ENCODE measurements at regions not wholly inside any gene's neighbourhood (a gene's known extent, or its start where the extent isn't known, plus 50 kb on each side); places are given as distances from the start of the nearest gene placed in this dataset.
"Not testable (repeated sequence)": the region's sequence is repeated elsewhere in the genome, so short reads cannot be mapped to it uniquely, and the experiment has no call there.

GRCh38 chr9:73869264-73869663, 627.9 kb upstream of the RORB start:
- peak; percentile 0 for DNase-seq (ENCODE audit: low read depth)

DNA sequence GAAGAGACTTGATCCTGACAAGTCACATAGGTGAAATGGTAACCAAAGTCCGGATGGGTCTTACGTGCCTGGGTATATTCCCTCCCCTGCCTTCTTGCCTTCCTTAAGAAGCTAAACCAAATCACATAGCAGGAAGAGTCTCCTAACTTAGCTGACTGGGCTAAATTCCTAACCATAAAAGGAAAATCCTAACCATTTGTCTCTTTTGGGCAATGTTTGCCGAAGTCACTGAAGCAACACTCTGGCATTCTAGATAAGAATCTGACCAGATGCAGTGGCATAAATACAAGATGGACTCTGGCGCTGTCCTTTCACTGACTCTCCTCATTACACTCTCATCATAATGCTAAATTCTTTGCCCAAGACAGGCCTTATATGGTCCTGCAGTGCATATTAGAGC, 625.5 kb upstream of the RORB start:
- no peak for DNase-seq (ENCODE audit: low read depth)

DNA sequence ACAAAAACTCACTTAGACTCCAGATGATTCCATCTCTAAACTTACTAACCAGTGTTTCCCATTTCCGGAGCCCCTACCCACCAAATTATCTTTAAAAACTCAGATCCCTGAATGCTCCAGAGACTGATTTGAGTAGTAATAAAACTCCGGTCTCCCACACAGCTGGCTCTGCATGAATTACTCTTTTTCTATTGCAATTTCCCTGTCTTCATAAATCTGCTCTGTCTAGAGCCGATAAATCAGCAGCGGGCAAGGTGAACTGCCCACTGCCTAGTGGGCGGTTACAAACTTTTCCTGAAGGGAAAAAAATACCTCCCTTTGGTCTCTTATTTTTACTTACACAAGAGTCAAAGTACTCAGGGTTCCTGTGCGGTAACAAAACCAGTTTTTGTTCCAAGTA, 624.4 kb upstream of the RORB start:
- no peak for DNase-seq (ENCODE audit: low read depth)

DNA sequence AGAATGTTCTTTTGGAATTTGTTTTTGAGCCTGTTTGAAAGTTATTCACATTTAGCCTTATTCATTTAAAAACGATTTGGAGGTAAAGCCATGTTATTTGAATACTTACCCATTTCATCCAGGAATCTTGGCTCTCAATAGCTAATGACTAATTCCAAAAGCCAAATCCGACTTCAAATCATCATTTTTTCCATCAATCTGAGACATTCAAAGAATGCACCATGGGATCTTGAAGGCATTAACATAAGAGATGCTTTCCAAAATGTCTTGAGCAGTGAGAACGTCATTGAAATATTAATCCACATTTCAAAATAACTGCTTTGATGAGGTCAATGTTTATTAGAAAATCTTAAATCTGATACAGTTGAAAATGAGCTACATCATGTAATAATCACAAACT, 617.0 kb upstream of the RORB start:
- DNase-seq (ENCODE audit: low read depth) = no peak

GRCh38 chr9:73889023-73889422, 608.1 kb upstream of the RORB start:
- DNase-seq (ENCODE audit: low read depth) = no peak

- no peak for DNase-seq (ENCODE audit: low read depth)
Measured at GRCh38 chr9:73890685-73891277, 606.4 kb upstream of the RORB start.

GRCh38 chr9:73892335-73892734, 604.8 kb upstream of the RORB start:
- no peak for DNase-seq (ENCODE audit: low read depth)

DNA sequence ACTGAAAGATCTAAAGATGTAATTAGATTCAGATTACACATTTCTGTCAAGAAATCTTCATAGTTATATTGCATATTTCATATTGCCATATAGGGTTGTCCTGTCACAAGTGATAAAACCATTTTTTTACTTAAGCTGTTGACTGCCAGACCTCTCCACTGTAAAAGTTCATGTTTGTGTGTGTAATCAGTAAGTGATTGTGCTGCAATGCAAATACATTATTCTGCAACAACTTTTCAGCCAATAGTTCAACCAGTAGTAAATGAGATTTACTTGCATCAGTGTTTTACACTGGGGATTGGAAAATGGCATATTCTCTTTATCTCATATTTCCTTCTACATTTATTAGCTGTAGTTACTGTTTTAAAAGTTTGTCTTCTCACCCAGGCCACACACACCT, 603.9 kb upstream of the RORB start:
- no peak for DNase-seq (ENCODE audit: low read depth)

- no peak for DNase-seq (ENCODE audit: low read depth)
Measured at GRCh38 chr9:73896061-73896460, 601.1 kb upstream of the RORB start.

DNA sequence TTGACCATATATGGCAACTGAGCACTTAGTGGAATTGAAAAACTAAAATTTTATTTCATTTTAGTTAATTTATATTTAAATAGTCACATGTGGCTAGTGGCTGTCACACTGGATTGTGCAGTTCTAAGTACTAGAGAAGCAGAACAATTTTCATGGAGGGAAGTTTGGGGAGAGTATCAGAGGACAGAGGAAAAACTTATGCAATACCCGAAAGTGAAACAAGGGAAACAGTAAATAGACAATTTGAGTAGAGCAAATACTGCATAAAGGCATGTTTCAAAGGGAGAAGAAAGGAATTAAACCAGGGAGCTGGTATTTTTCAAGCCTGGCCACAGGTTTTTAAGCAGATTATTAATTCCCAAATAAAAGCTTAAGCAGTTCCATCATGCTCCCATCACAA, 590.5 kb upstream of the RORB start:
- no peak for DNase-seq (ENCODE audit: low read depth)

- no peak for DNase-seq (ENCODE audit: low read depth)
Measured at GRCh38 chr9:73911804-73912203, 585.3 kb upstream of the RORB start.

DNA sequence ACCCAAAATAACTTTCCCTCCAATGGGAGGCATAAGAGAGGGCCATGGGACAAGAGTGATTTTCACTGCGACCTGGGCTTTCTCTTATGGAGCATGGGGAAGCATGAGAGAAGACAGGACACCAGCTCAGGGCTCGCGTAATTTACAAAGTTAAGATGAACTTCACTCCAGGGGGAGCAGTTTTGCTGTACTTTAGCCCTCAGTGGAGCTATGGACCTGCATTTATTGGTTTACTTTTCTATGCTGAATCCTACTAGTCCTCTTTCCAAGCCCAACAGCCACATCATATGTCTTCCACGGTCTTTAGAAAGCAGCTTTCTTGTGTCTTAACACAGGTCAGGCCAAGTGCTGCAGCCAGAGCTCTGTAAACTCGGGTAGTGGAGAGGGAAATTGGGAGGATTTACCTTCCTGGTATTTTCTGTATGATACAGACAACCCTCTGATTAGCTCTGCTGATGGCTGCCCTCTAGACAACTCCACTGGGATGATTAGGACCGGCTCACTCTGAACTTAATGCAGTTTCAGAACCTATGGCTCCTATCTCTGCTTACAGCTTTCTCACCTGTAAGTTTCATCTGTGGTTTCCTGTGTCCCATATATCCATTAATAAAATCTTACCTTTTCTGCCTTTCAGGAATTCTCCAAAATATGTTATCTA, 581.0 kb upstream of the RORB start:
- no peak for DNase-seq (ENCODE audit: low read depth)

DNA sequence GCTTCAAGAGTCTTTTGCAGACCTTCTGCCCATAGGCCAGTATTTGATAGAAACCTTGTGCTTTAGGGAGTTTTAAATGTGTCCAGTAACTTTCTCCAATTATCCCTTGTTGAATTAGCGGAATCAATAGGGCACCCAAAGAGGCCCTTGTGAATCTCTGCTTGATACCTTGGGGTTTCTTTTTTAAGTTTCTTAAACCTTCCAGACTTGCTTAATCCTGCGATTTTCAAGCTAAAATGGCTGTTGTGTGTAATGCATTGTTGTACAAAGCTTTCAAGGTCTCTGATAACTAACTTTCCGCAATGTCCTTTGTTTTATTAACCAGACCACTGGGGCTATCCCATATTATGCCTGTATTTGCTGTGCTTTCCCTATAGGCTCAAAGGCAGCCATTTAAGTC, 577.4 kb upstream of the RORB start:
- DNase-seq (ENCODE audit: low read depth) = no peak

GRCh38 chr9:73923796-73924195, 573.3 kb upstream of the RORB start:
- no peak for DNase-seq (ENCODE audit: low read depth)

DNA sequence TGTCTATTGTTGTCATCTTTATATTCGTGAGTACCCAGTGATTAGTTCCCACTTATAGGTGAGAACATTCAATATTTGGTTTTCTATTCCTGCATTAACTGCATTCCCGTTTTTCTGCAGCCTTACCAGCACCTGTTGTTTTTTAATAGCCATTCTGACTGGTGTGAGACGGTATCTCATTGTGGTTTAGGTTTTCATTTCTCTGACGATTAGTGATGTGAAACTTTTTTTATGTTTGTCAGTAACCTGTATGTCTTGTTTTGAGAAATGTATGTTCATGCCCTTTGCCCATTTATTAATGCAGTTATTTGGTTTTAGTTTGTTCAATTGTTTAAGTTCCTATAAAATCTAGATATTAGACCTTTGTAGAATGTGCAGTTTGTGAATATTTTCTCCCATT, 546.0 kb upstream of the RORB start:
- no peak for DNase-seq (ENCODE audit: low read depth)

DNA sequence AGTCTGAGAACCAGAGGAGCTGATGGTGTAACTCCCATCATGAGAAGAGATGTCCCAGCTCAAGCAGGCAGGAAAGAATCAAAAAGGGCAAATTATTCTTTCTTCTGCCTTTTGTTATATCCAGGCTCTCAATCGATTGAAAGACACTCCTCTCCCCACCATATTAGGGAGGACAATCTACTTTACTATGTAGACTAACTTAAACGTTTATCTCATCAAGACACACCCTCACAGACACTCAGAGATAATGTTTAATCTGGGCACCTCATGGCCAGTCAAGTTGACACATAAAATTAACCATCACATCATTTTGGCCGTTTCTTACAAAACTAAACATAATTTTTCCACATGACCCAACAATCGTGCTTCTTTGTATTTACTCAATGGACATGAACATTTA, 534.3 kb upstream of the RORB start:
- no peak for DNase-seq (ENCODE audit: low read depth)

GRCh38 chr9:73969936-73970335, 527.2 kb upstream of the RORB start:
- no peak for DNase-seq (ENCODE audit: low read depth)

DNA sequence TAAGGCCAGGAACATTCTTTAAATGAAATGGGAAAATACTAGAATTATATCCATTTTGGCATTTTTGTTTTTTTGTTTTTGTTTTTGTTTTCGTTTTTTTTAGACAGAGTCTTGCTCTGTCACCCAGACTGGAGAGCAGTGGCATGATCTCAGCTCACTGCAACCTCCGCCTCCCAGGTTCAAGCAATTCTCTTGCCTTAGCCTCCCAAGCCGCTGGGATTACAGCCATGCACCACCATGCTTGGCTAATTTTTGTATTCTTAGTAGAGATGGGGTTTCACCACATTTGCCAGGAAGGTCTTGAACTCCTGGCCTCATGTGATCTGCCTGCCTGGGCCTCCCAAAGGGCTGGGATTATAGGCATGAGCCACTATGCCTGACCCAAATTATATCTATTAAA, 520.7 kb upstream of the RORB start:
- not testable (repeated sequence) for DNase-seq (ENCODE audit: low read depth)

DNA sequence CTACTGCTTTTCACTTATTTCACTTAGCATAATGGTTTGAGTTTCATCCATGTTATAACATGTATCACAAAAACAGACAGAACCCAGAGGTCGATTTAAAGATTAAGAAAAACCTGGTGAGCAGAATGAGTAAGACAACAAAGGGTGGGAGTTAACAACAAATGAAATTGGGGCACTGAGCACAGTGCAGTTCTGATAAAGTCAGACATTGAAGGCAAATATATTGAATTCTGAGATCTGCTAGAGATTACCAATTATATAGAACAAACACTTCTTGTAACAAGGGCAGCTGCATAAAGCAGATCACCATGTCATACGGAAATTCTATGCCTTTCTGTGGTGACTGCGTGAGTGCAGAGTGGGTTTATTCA, 517.3 kb upstream of the RORB start:
- DNase-seq (ENCODE audit: low read depth) = no peak

DNA sequence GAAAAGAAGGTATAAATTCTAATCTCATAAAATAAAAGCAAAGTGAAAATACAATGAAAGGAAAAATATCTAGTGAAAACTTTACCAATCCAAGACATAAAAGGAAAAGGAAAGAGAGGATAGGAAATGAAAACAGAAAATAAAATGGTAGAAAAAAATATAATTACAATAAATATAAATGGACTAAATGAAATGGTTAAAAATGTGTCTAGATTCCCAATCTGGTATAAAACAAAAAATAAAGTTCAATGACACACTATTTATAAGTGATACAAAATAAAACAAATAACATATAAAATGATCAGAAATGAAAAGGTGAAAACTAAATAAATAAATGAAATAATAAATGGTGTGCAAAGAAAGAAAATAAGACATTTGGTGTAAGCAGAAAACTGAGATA, 516.4 kb upstream of the RORB start:
- DNase-seq (ENCODE audit: low read depth) = no peak

DNA sequence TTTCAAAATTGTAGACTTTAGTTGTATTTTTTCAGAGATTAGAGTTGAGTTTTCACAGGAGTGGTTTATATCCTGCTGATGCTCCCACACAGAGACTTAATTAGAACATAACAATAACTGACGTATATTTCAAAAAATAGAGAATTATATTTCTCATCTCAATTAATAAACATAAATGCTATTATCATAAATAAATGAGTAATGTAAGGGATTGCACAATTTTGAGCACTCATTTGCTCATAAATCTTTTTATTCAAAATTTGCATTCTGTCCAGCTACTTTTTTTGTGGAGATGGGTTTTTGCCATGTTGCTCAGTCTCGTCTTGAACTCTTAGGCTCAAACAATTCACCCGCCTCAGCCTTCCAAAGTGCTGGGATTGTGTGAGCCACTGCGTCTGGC, 515.7 kb upstream of the RORB start:
- DNase-seq (ENCODE audit: low read depth) = no peak

DNA sequence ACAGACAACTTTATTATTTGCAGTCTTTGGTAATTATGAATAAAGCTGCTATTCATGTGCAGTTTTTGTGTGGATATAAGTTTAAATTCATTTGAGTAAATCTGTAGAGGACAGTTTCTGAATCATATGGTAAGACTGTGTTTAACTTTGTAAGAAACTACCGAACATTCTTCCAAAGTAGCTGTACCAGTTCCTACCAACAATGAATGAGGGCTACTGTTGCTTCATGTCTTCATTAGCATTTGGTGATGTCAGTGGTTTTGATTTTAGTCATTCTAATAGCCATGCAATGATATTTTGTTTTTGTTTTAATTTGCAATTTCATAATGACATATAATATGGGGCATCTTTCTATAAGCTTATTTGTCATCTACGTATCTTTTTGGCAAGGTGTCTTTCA, 501.3 kb upstream of the RORB start:
- DNase-seq (ENCODE audit: low read depth) = no peak

DNA sequence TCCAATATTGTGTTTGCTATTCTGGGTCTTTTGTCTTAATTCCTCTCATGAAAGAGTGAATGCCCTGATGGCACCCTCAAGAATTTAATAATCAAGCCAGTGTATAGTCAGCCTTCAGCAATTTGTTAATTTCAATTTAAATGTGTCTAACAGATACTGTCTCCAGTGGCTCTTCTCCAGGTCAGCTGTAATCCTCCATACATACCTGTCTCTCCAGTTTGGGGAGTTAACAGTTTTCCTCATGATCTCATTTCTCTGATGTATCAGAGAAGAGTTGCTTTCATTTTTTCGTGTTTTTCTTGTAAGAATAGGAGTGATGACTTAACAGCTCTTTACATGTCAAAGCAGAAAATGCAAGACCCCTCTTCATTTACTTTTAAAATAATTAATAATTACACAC, 500.3 kb upstream of the RORB start:
- no peak for DNase-seq (ENCODE audit: low read depth)

- no peak for DNase-seq (ENCODE audit: low read depth)
Measured at GRCh38 chr9:74001382-74001781, 495.8 kb upstream of the RORB start.

DNA sequence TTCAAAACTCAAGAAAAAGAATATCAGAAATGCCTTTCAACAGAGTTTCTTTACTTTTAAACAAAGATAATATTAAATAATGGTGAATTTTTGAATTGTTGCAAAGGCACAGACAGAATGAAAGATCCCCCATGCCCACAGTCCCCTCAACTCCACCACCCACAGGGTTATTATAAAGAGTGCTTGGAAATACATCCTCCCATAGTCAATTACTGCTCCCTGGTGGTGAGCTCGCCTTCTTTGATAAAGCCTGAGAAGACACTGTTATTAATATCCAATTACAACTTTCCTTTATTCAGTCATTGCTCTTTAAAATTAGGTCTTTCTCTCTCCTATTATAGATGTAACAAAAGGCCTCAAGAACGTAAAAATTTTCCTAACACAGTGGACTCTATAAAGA, 490.2 kb upstream of the RORB start:
- DNase-seq (ENCODE audit: low read depth) = no peak
